ENCODE measurements at regions not wholly inside any gene's neighbourhood (a gene's known extent, or its start where the extent isn't known, plus 50 kb on each side); places are given as distances from the start of the nearest gene placed in this dataset.
"Not testable (repeated sequence)": the region's sequence is repeated elsewhere in the genome, so short reads cannot be mapped to it uniquely, and the experiment has no call there.

GRCh38 chr11:91295591-91295990 is 929.0 kb upstream of the FAT3 start:
- Histone ChIP-seq H3K4me3 (ENCODE audit: low read depth, low read length) (no peak overlapping the region), H3K4me1 (ENCODE audit: control insufficient read depth, insufficient read depth, low read length) (no peaks in the 10 kb centered on the region), H3K27ac (ENCODE audit: low read depth, low read length) (no peak overlapping the region), H3K9ac (ENCODE audit: low read length) (no peak overlapping the region), H3K27me3 (ENCODE audit: control insufficient read depth, insufficient read depth, low read length) (no peaks in the 10 kb centered on the region), H3K36me3 (ENCODE audit: control insufficient read depth, insufficient read depth, low read length) (no peaks in the 10 kb centered on the region), H3K9me3 (ENCODE audit: control insufficient read depth, insufficient read depth, low read depth, low read length) (no peaks in the 10 kb centered on the region)

- no peaks in the 10 kb centered on the region for H3K4me1 ChIP-seq (ENCODE audit: control insufficient read depth, insufficient read depth, low read length)
- no peak overlapping the region for H3K27ac ChIP-seq (ENCODE audit: low read depth, low read length)
- no peak overlapping the region for H3K9ac ChIP-seq (ENCODE audit: low read length)
- H3K27me3 ChIP-seq (ENCODE audit: control insufficient read depth, insufficient read depth, low read length): no peaks in the 10 kb centered on the region
- no peaks in the 10 kb centered on the region for H3K9me3 ChIP-seq (ENCODE audit: control insufficient read depth, insufficient read depth, low read depth, low read length)
- H3K36me3 ChIP-seq (ENCODE audit: control insufficient read depth, insufficient read depth, low read length): no peaks in the 10 kb centered on the region
- no peak overlapping the region for H3K4me3 ChIP-seq (ENCODE audit: low read depth, low read length)
Observed at GRCh38 chr11:91293119-91293518, 931.5 kb upstream of the FAT3 start.

- Histone ChIP-seq H3K9me3 (ENCODE audit: control insufficient read depth, insufficient read depth, low read depth, low read length) (no peaks in the 10 kb centered on the region), H3K9ac (ENCODE audit: low read length) (no peak overlapping the region), H3K4me1 (ENCODE audit: control insufficient read depth, insufficient read depth, low read length) (no peaks in the 10 kb centered on the region), H3K27ac (ENCODE audit: low read depth, low read length) (no peak overlapping the region), H3K4me3 (ENCODE audit: low read depth, low read length) (no peak overlapping the region), H3K27me3 (ENCODE audit: control insufficient read depth, insufficient read depth, low read length) (no peaks in the 10 kb centered on the region), H3K36me3 (ENCODE audit: control insufficient read depth, insufficient read depth, low read length) (no peaks in the 10 kb centered on the region)
Observed at GRCh38 chr11:91272089-91272488, 952.5 kb upstream of the FAT3 start.

GRCh38 chr11:91268512-91269295 is 955.9 kb upstream of the FAT3 start:
- H3K4me1 ChIP-seq (ENCODE audit: control insufficient read depth, insufficient read depth, low read length); H3K27me3 ChIP-seq (ENCODE audit: control insufficient read depth, insufficient read depth, low read length); H3K9me3 ChIP-seq (ENCODE audit: control insufficient read depth, insufficient read depth, low read depth, low read length); H3K9ac ChIP-seq (ENCODE audit: low read length); H3K27ac ChIP-seq (ENCODE audit: low read depth, low read length); H3K36me3 ChIP-seq (ENCODE audit: control insufficient read depth, insufficient read depth, low read length); H3K4me3 ChIP-seq (ENCODE audit: low read depth, low read length): not testable (repeated sequence)

- Histone ChIP-seq H3K36me3 (ENCODE audit: control insufficient read depth, insufficient read depth, low read length) (no peaks in the 10 kb centered on the region), H3K27me3 (ENCODE audit: control insufficient read depth, insufficient read depth, low read length) (no peaks in the 10 kb centered on the region), H3K9ac (ENCODE audit: low read length) (no peak overlapping the region), H3K4me1 (ENCODE audit: control insufficient read depth, insufficient read depth, low read length) (no peaks in the 10 kb centered on the region), H3K27ac (ENCODE audit: low read depth, low read length) (no peak overlapping the region), H3K4me3 (ENCODE audit: low read depth, low read length) (no peak overlapping the region), H3K9me3 (ENCODE audit: control insufficient read depth, insufficient read depth, low read depth, low read length) (no peaks in the 10 kb centered on the region)
Observed at GRCh38 chr11:91265946-91266345, 958.7 kb upstream of the FAT3 start.

GRCh38 chr11:91264481-91264880 is 960.1 kb upstream of the FAT3 start:
- Histone ChIP-seq H3K9me3 (ENCODE audit: control insufficient read depth, insufficient read depth, low read depth, low read length) (no peaks in the 10 kb centered on the region), H3K9ac (ENCODE audit: low read length) (no peak overlapping the region), H3K36me3 (ENCODE audit: control insufficient read depth, insufficient read depth, low read length) (no peaks in the 10 kb centered on the region), H3K4me1 (ENCODE audit: control insufficient read depth, insufficient read depth, low read length) (no peaks in the 10 kb centered on the region), H3K27me3 (ENCODE audit: control insufficient read depth, insufficient read depth, low read length) (no peaks in the 10 kb centered on the region), H3K4me3 (ENCODE audit: low read depth, low read length) (no peak overlapping the region), H3K27ac (ENCODE audit: low read depth, low read length) (no peak overlapping the region)

GRCh38 chr11:91263496-91264365 is 960.9 kb upstream of the FAT3 start:
- no peaks in the 10 kb centered on the region for H3K4me1 ChIP-seq (ENCODE audit: control insufficient read depth, insufficient read depth, low read length)
- H3K4me3 ChIP-seq (ENCODE audit: low read depth, low read length): no peak overlapping the region
- H3K9ac ChIP-seq (ENCODE audit: low read length): no peak overlapping the region
- no peaks in the 10 kb centered on the region for H3K9me3 ChIP-seq (ENCODE audit: control insufficient read depth, insufficient read depth, low read depth, low read length)
- no peak overlapping the region for H3K27ac ChIP-seq (ENCODE audit: low read depth, low read length)
- no peaks in the 10 kb centered on the region for H3K27me3 ChIP-seq (ENCODE audit: control insufficient read depth, insufficient read depth, low read length)
- H3K36me3 ChIP-seq (ENCODE audit: control insufficient read depth, insufficient read depth, low read length): no peaks in the 10 kb centered on the region

- no peaks in the 10 kb centered on the region for H3K36me3 ChIP-seq (ENCODE audit: control insufficient read depth, insufficient read depth, low read length)
- H3K27ac ChIP-seq (ENCODE audit: low read depth, low read length): no peak overlapping the region
- no peak overlapping the region for H3K9ac ChIP-seq (ENCODE audit: low read length)
- H3K27me3 ChIP-seq (ENCODE audit: control insufficient read depth, insufficient read depth, low read length): no peaks in the 10 kb centered on the region
- no peaks in the 10 kb centered on the region for H3K9me3 ChIP-seq (ENCODE audit: control insufficient read depth, insufficient read depth, low read depth, low read length)
- H3K4me1 ChIP-seq (ENCODE audit: control insufficient read depth, insufficient read depth, low read length): no peaks in the 10 kb centered on the region
- 0 out of 2 replicates have a peak overlapping the region, but pooled peaks have one; percentile 7 for H3K4me3 ChIP-seq (ENCODE audit: low read depth, low read length)
Observed at GRCh38 chr11:91261513-91261912, 963.1 kb upstream of the FAT3 start.

- Histone ChIP-seq H3K4me1 (ENCODE audit: control insufficient read depth, insufficient read depth, low read length) (no peaks in the 10 kb centered on the region), H3K27ac (ENCODE audit: low read depth, low read length) (no peak overlapping the region), H3K27me3 (ENCODE audit: control insufficient read depth, insufficient read depth, low read length) (no peaks in the 10 kb centered on the region), H3K9me3 (ENCODE audit: control insufficient read depth, insufficient read depth, low read depth, low read length) (no peaks in the 10 kb centered on the region), H3K36me3 (ENCODE audit: control insufficient read depth, insufficient read depth, low read length) (no peaks in the 10 kb centered on the region), H3K4me3 (ENCODE audit: low read depth, low read length) (no peak overlapping the region), H3K9ac (ENCODE audit: low read length) (no peak overlapping the region)
Observed at GRCh38 chr11:91258876-91259275, 965.7 kb upstream of the FAT3 start.

GRCh38 chr11:91257667-91258066 is 967.0 kb upstream of the FAT3 start:
- H3K9me3 ChIP-seq (ENCODE audit: control insufficient read depth, insufficient read depth, low read depth, low read length): no peaks in the 10 kb centered on the region
- no peaks in the 10 kb centered on the region for H3K27me3 ChIP-seq (ENCODE audit: control insufficient read depth, insufficient read depth, low read length)
- H3K9ac ChIP-seq (ENCODE audit: low read length): no peak overlapping the region

GRCh38 chr11:91248199-91248807 is 976.3 kb upstream of the FAT3 start:
- no peaks in the 10 kb centered on the region for H3K36me3 ChIP-seq (ENCODE audit: control insufficient read depth, insufficient read depth, low read length)
- no peak overlapping the region for H3K9ac ChIP-seq (ENCODE audit: low read length)
- H3K4me1 ChIP-seq (ENCODE audit: control insufficient read depth, insufficient read depth, low read length): no peaks in the 10 kb centered on the region; the same call in 1 of the 2 replicates
- H3K4me3 ChIP-seq (ENCODE audit: low read depth, low read length): no peak overlapping the region
- no peaks in the 10 kb centered on the region for H3K27me3 ChIP-seq (ENCODE audit: control insufficient read depth, insufficient read depth, low read length)
- no peaks in the 10 kb centered on the region for H3K9me3 ChIP-seq (ENCODE audit: control insufficient read depth, insufficient read depth, low read depth, low read length)
- H3K27ac ChIP-seq (ENCODE audit: low read depth, low read length): no peak overlapping the region

More at GRCh38 chr11:91257667-91258066, 967.0 kb upstream of the FAT3 start:
- H3K36me3 ChIP-seq (ENCODE audit: control insufficient read depth, insufficient read depth, low read length): no peaks in the 10 kb centered on the region
- no peaks in the 10 kb centered on the region for H3K4me1 ChIP-seq (ENCODE audit: control insufficient read depth, insufficient read depth, low read length)
- H3K27ac ChIP-seq (ENCODE audit: low read depth, low read length): no peak overlapping the region
- no peak overlapping the region for H3K4me3 ChIP-seq (ENCODE audit: low read depth, low read length)
